ENCODE measurements at regions not wholly inside any gene's neighbourhood (a gene's known extent, or its start where the extent isn't known, plus 50 kb on each side); places are given as distances from the start of the nearest gene placed in this dataset.
"Not testable (repeated sequence)": the region's sequence is repeated elsewhere in the genome, so short reads cannot be mapped to it uniquely, and the experiment has no call there.

DNA sequence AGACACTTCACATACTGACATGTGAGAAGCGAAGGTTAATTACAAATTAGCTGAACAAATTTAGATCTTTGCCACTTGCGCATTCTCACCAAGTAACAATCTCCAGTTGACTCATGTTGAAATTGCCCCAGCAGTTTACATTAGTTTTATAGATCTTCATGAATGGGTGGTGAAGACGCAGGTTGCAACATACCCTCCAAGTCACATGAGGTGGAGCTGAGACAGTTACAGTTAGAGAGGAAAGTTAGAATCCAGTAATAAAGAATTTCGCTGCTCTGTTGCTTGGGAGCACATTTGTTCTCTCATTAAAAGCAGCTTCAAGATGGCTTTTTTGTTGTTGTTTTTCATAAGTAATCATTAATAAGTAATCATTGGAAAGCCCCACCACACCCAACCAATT lies 119.7 kb downstream of the LAT start:
- H3K9me3 ChIP-seq (ENCODE audit: low read length); H3K9ac ChIP-seq (ENCODE audit: insufficient read depth, low read depth, low read length); H2AFZ ChIP-seq (ENCODE audit: low read length); ATAC-seq; BruUV-seq (replicated peaks); DNase-seq (ENCODE audit: low spot score); H4K20me1 ChIP-seq (ENCODE audit: insufficient read depth, low read length); H3K4me2 ChIP-seq (ENCODE audit: low read depth, low read length); H3K27ac ChIP-seq (ENCODE audit: extremely low read length, insufficient read depth, low read length); intact Hi-C loops (cut with micrococcal nuclease; ENCODE audit: unreplicated experiment); H3K36me3 ChIP-seq (replicated peaks in 1 of 2; ENCODE audit: control insufficient read depth in 1 of 2, insufficient read depth in 2 of 2, low read length in 2 of 2); POLR2A ChIA-PET; FAIRE-seq; H3K4me1 ChIP-seq (ENCODE audit: insufficient read depth, low read length); H3K4me3 ChIP-seq (replicated peaks in 1 of 3; ENCODE audit: insufficient read depth in 1 of 3, low read depth in 2 of 3, low read length in 3 of 3); H3K79me2 ChIP-seq (ENCODE audit: insufficient read depth, low read length); CTCF ChIA-PET (ENCODE audit: low intra/inter-chr PET ratio, low total read pairs): not testable (repeated sequence)
- in situ Hi-C loops (cut with HindIII; ENCODE audit: extremely low pct_ligation_motif_present, low pct_unique_long_range_greater_than_20kb), result loop anchor here (25.0 kb wide), 1 partner anchor 108 kb away; no protein-coding TSS in a partner anchor
- 33% methylated on average over 2 of the region's 4 CpGs for WGBS (ENCODE audit: low lambda C conversion rate)
- peaks cover 0 to 14% of the 10 kb centered on the region in 2 experiments; a peak in 3 of 5 replicates for H3K27me3 ChIP-seq (ENCODE audit: control insufficient read depth in 1 of 2, insufficient read depth in 2 of 2, low read length in 2 of 2)

DNA sequence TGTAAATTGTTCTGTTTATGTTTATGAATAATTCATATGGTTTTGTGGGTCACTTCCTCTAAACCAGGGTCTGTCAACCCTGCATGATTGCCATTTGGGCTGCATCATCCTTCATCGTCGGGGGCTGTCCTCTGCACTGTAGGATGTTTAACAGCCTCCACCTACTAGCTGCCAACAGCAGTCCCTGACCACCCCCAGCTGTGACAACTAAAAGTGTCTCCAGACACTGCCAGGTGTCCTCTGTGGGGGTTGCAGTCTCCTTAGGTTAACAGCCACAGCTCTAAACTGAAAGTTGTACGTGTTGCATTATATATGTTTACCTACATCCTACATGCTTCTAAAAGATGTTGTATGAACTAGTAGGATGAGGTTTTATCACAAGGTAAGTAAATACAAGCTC lies 113.1 kb downstream of the LAT start:
- H3K27me3 ChIP-seq (ENCODE audit: control insufficient read depth in 1 of 2, insufficient read depth in 2 of 2, low read length in 2 of 2); ATAC-seq; BruUV-seq (replicated peaks); H3K4me2 ChIP-seq (ENCODE audit: low read depth, low read length); H3K9me3 ChIP-seq (ENCODE audit: low read length); H3K4me3 ChIP-seq (replicated peaks in 1 of 3; ENCODE audit: insufficient read depth in 1 of 3, low read depth in 2 of 3, low read length in 3 of 3); in situ Hi-C loops (cut with HindIII; ENCODE audit: extremely low pct_ligation_motif_present, low pct_unique_long_range_greater_than_20kb); H3K27ac ChIP-seq (ENCODE audit: extremely low read length, insufficient read depth, low read length); H4K20me1 ChIP-seq (ENCODE audit: insufficient read depth, low read length); H3K9ac ChIP-seq (ENCODE audit: insufficient read depth, low read depth, low read length); DNase-seq (ENCODE audit: low spot score); POLR2A ChIA-PET; H3K4me1 ChIP-seq (ENCODE audit: insufficient read depth, low read length); intact Hi-C loops (cut with micrococcal nuclease; ENCODE audit: unreplicated experiment); H3K79me2 ChIP-seq (ENCODE audit: insufficient read depth, low read length); H2AFZ ChIP-seq (ENCODE audit: low read length); FAIRE-seq; H3K36me3 ChIP-seq (replicated peaks in 1 of 2; ENCODE audit: control insufficient read depth in 1 of 2, insufficient read depth in 2 of 2, low read length in 2 of 2); CTCF ChIA-PET (ENCODE audit: low intra/inter-chr PET ratio, low total read pairs): not testable (repeated sequence)
- WGBS (ENCODE audit: low lambda C conversion rate), result 5% methylated on average over 1 of the region's 3 CpGs

All from HepG2 (cell line).